ENCODE measurements at regions not wholly inside any gene's neighbourhood (a gene's known extent, or its start where the extent isn't known, plus 50 kb on each side); places are given as distances from the start of the nearest gene placed in this dataset.

DNA sequence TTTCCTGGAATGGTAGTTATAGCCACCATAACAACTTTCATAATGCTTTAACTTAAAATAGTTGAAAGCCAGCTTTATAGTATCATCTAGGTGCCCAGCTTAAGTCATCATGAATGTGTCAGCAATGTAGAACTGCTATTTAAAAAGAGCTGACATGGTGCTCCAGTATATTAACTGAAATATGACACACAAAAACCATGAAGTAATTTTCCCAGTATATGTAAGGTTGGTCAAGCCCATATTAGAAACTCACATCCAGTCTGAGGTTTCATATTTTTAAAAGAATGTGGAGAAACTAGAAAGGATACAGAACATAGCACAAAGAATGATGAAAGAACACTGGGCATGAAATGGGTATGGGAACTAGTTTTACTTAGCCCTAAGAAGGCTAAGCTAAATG, 121.3 kb upstream of the KRAS start:
- no peak for DNase-seq (ENCODE audit: low read depth)
- TF ChIP-seq, protein P1, sequence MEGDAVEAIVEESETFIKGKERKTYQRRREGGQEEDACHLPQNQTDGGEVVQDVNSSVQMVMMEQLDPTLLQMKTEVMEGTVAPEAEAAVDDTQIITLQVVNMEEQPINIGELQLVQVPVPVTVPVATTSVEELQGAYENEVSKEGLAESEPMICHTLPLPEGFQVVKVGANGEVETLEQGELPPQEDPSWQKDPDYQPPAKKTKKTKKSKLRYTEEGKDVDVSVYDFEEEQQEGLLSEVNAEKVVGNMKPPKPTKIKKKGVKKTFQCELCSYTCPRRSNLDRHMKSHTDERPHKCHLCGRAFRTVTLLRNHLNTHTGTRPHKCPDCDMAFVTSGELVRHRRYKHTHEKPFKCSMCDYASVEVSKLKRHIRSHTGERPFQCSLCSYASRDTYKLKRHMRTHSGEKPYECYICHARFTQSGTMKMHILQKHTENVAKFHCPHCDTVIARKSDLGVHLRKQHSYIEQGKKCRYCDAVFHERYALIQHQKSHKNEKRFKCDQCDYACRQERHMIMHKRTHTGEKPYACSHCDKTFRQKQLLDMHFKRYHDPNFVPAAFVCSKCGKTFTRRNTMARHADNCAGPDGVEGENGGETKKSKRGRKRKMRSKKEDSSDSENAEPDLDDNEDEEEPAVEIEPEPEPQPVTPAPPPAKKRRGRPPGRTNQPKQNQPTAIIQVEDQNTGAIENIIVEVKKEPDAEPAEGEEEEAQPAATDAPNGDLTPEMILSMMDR (IDR thresholded peaks at IDR 0.05; ENCODE audit: low read depth, low read length, missing control alignments): no peak

DNA sequence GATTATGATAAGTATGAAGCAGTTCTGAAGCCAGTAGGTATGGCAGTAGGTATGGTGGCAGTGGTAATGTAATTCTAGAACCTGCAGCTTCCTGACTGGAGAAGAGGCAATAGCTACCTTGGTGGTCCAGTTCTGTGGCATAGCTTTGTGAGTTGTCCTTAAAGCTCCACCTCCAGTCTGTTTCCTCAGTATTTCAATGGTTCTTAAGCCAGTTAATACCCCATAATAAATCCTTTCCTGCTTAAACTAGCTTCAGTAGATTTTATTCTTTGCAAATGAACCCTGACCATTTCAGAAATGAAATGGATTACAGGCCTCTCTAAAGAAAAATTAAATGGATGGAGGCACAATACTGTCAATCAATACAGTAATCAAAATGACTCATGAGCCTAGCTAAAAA, 117.8 kb upstream of the KRAS start:
- no peak for DNase-seq (ENCODE audit: low read depth)
- TF ChIP-seq, protein P1 (IDR thresholded peaks at IDR 0.05; ENCODE audit: low read depth, low read length, missing control alignments): no peak
- no peak overlapping the region for H3K4me3 ChIP-seq (ENCODE audit: low read depth, low read length)

More for the DNA sequence above, 121.3 kb upstream of the KRAS start:
- no peak overlapping the region for H3K4me3 ChIP-seq (ENCODE audit: low read depth, low read length)

DNA sequence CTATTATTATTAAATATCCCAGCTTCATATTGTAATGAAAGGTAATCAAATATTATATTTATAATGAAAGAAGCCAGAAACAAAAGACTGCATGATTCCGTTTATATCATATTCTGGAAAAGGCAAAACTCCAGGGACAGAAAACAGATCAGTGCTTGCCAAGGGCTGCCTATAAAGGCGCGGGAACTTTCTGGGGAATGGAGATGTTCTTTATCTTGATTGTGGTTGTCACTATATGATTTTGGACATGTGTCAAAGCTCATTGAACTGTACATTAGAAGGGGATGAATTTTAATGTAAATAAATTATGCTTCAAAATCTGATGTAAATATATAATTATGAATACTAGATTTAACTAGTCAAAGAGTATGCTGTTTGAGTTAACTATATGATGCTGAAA, 115.4 kb upstream of the KRAS start:
- TF ChIP-seq, protein P1 (IDR thresholded peaks at IDR 0.05; ENCODE audit: low read depth, low read length, missing control alignments): no peak
- DNase-seq (ENCODE audit: low read depth): no peak
- H3K4me3 ChIP-seq (ENCODE audit: low read depth, low read length): no peak overlapping the region

DNA sequence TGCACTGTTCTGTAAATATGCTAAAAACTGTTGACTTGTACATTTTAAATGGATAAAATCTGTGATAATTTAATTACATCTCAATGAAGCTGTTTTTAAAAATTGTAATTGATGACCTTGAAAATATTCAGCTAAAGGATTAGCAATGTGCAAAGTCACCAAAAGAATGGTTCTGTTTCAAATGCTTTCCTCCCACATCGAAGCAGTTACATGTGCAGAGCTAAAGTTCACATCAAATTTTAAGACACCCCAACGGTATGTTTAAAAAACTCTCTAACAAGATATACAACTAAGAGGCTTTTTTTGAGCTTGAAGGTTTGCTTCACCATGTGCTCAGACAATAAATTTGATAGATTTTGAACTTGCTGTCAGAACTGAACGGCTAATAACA, 114.6 kb upstream of the KRAS start:
- TF ChIP-seq, protein P1 (IDR thresholded peaks at IDR 0.05; ENCODE audit: low read depth, low read length, missing control alignments): no peak
- H3K4me3 ChIP-seq (ENCODE audit: low read depth, low read length): no peak overlapping the region
- DNase-seq (ENCODE audit: low read depth): no peak

DNA sequence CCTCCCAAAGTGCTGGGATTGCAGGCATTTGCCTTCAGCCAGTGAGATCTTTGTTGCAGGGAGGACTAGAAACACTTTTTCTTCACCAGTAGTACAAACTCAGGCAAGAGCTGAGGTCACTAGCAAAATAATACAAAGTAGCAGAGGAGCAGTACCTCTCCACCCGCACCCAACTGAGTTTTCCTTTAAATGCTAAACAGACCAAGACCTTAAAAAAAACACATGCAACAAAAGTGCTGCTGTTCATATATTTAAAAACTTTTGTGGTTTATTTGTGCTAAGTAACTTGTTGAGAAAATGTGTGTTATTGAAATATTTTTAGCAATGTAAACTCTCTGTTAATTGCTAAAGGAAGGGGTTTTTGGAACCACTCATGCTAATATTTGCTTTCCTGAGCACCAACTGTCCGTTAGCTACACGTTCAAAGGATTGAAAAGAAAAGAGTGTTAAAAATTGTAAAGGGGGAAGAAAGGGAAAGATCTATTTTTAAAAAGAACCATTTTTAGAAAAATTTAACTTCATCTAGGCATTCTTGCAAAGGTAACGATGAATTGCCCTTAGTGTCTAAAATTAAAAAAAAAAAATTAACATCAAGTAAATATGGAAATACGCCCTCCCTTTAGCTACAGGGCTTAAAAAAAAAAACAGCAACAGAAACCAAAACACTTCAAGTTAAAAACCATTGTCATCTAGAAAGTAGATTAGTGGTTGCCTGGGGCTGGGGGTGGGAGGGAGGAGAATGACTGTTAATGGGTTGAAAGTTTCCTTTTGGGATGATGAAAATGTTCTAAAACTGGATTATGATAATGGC, 114.0 kb upstream of the KRAS start:
- H3K4me3 ChIP-seq (ENCODE audit: low read depth, low read length): peak overlapping the region; percentile 26; the same call in 1 of the 2 replicates
- no peak for DNase-seq (ENCODE audit: low read depth)
- TF ChIP-seq, protein P1 (IDR thresholded peaks at IDR 0.05; ENCODE audit: low read depth, low read length, missing control alignments): no peak

DNA sequence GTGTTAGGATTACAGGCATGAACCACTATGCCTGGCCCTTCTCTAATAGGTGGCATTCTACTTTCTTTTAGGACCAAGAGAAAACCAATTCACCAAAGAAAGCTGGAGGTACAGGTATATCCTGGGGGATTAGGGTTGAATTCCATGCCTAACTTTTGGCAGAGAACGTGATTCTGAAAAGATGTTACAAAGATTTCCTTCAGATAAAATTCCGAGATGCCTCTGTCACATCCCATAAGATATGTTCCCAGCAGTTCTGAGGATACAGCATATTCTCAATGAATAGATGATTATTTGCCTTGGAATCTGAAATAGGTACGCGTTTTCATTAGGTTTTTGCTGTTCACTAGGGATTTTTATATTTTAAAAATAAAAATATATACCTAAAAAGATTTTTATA, 111.9 kb upstream of the KRAS start:
- no peak overlapping the region for H3K4me3 ChIP-seq (ENCODE audit: low read depth, low read length)
- no peak for DNase-seq (ENCODE audit: low read depth)
- TF ChIP-seq, protein P1 (IDR thresholded peaks at IDR 0.05; ENCODE audit: low read depth, low read length, missing control alignments): no peak

DNA sequence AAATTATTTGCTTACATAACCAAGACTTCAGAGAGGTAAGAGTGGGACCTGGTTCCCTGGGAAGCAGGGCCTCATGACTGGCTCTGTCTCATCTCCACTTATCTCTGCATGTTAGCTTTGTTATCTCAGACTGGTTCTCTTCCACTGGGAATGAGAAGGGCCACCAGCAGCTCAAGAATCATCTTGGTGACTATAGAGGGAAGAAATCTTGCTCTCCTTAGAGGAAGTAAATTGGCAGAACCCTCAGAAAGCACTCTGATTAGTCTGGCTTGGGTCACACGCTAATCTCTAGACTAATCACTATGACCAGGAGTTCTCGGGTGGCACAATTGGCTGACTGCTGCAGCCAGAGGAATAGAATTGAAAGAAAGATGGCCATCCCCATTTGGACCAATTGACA, 110.8 kb upstream of the KRAS start:
- TF ChIP-seq, protein P1 (IDR thresholded peaks at IDR 0.05; ENCODE audit: low read depth, low read length, missing control alignments): no peak
- H3K4me3 ChIP-seq (ENCODE audit: low read depth, low read length): no peak overlapping the region
- no peak for DNase-seq (ENCODE audit: low read depth)

Data from GM12864 (cell line).